KOPT-K1 (cell line): ENCODE measurements at regions not wholly inside any gene's neighbourhood (a gene's known extent, or its start where the extent isn't known, plus 50 kb on each side); places are given as distances from the start of the nearest gene placed in this dataset.

ENCODE experiments used
- H3K27ac ChIP-seq: fragments of 200-600 bp; sonication (generic); 2 replicates; pipeline ENCODE4 v1.5.1; 2016; ENCODE audit warnings: antibody characterized with exemption, mild to moderate bottlenecking, low read depth, low read length; ENCODE audit not compliant: poor library complexity, severe bottlenecking
- H3K36me3 ChIP-seq: fragments of 200-600 bp; sonication (generic); 2 replicates; pipeline ENCODE4 v1.5.1; 2017; ENCODE audit warnings: antibody characterized with exemption, mild to moderate bottlenecking, low read length, moderate library complexity; ENCODE audit not compliant: insufficient read depth
- H3K9me3 ChIP-seq: fragments of 200-600 bp; sonication (generic); 2 replicates; pipeline ENCODE4 v1.5.1; 2017; ENCODE audit warnings: antibody characterized with exemption, low read length, mild to moderate bottlenecking; ENCODE audit not compliant: insufficient read depth, poor library complexity, severe bottlenecking

DNA sequence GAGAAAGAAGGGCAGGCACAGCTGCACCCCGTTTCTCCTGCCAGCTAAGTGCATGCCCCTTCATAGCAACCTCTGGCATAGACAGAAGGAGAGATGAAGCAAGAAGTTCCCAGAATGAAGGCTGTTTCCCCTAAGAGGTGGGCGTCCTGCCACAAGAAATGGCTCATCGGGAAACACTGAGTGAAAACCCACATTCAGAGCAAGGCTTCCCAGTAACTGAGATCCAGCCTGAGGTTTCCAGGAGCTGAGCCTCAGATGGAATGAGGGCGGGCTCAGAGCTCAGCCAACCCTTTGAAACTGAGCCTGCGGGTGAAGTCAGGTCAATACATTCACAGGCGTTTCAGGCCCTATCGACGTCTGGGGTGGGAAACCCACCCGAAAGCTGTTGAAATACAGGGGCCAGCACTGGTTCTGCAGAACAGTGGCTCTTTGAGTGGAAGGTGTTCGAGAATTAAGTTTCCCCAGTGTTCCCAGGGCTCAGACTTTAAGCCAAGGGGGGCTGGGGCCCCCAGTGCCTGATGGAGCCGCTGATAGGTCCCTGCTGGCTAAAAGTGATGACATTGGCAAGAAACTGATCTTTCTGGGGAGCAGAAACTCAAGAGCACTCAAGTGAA is 510.2 kb downstream of the RPS24 start:
- Histone ChIP-seq H3K9me3 (peaks cover 4% of the 10 kb centered on the region), H3K27ac (no peak overlapping the region), H3K36me3 (no peaks in the 10 kb centered on the region)

DNA sequence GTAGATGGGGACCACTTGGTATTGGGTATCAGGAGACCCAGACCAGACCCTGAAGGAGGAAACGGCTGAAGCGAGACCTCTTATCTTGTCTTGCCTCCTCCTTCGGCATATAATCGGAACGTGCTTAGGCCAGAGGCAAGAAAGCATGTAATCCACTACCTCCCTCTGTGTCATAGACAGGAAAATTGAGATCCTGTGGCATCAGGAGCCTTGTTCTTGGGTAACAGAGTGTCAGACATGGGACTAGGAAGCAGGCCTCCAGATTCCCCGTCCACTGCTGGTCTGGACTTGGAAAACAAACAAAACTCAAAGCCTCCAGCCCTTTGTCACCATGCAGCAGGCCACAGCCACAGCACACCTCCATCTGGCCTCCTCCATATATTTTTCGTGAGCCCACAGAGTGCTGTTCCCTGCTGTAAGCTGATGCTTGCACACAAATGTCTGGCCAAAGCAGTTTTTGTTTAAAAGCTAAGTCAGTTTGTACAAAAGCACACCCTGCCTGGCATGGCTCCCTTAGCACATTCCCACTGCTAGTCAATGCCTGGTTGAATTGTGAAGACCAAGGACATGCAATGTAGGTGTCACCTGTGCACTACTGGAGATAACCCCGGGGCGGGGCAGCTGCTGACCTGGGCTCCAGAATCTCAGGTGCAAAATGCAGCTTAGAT is 510.9 kb downstream of the RPS24 start:
- Histone ChIP-seq H3K27ac (no peak overlapping the region), H3K9me3 (peaks cover 4% of the 10 kb centered on the region), H3K36me3 (no peaks in the 10 kb centered on the region)

DNA sequence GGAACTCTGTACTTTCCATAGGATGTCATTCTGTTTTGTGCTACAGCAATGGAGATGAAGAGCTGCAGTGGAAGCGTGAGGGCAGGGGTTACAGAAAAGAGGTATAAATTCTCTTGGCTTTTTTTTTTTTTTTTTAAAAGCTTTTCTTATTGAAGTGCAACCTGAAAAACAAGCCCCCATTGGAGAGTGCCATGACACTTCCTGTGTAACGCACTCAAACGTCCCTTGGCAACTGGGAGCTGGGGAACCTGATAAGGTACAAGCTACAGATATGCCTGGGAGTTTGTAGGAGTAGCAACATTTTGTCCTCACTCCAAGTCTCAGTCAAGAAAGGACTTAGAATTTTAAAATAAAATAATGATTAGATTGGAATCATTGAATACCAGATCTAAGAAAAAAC is 512.1 kb downstream of the RPS24 start:
- H3K9me3 ChIP-seq, result peaks cover 4% of the 10 kb centered on the region
- H3K36me3 ChIP-seq, result no peaks in the 10 kb centered on the region
- no peak overlapping the region for H3K27ac ChIP-seq

- Histone ChIP-seq H3K36me3 (no peaks in the 10 kb centered on the region), H3K9me3 (peaks cover 4% of the 10 kb centered on the region), H3K27ac (no peak overlapping the region)
These were observed 513.7 kb downstream of the RPS24 start for GRCh38 chr10:78547397-78547796.

DNA sequence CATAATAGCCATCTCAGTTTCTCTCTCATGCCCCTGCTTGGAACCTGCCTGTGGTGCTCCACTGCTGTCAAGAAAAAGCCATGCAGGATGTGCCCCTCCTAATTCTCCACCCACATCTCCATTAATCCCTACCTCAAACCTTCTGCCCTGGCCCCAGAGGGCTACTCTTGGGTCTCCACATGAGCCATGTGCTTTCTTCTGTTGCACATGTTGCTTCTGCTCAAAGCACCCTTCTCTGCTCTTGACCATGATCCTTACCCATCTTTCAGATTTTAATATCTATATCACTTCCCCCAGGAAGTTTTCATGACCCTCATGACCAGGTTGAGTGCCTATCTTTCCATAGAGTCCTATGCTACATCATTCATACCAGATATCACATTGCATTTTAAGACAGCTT is 514.2 kb downstream of the RPS24 start:
- peaks cover 4% of the 10 kb centered on the region for H3K9me3 ChIP-seq
- H3K36me3 ChIP-seq, result no peaks in the 10 kb centered on the region
- H3K27ac ChIP-seq, result no peak overlapping the region

DNA sequence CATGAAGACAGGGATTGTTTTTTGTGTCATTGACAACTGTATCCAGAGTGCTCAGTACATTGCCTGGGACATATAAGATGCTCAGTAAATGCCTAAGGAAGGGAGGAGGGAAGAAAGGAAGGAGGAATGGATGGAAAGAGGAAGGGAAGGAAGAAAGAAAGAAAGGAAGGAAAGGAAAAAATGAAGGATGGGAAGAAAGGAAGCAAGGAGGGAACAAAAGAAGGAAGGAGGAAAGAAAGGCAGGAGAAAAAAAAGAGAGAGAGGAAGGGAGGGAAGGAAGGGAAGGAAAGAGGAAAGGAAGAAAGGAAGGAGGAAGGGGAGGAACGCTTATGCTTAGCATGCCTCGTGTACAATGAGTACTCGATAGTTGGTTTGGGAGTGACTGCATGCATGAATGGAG is 514.7 kb downstream of the RPS24 start:
- Histone ChIP-seq H3K36me3 (no peaks in the 10 kb centered on the region), H3K27ac (no peak overlapping the region), H3K9me3 (peaks cover 4% of the 10 kb centered on the region)

DNA sequence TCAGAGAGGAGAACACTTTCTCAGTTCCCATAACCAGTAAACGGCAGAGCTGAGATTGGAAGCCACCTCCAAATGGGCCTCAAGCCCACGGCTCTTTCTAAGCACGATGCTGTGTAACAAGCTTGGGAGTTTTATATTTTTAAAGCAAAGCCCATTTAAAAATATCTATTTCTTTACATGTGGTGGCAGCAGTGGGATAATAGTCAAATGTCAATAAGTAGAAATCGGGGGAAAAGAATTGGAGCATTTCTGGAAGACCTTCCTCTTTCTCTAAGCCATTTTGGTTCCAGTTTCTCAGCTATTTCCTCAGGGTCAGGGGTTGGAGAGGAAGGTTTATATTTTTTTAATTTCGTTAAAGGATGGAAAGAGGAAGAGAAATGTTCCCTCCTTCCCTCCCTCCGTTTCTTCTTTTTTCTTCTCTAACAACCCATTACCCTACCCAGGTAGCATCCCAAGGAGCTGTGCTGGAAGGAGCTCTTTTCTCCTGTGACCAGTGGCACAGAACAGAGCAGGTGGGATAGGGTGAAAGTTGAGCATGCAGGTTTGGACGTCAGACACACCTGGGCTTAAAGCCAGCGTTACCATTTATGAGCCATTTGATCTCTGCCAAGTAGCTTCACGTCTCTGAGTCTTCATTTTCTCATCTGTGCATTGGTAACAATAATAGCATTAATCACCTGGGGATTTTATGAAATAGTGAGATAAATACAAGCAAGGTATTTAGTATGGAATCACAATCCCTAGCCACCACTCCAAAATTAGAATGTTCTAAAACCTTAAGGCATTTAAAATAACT is 515.7 kb downstream of the RPS24 start:
- Histone ChIP-seq H3K27ac (no peak overlapping the region), H3K36me3 (no peaks in the 10 kb centered on the region), H3K9me3 (peaks cover 12% of the 10 kb centered on the region)

- Histone ChIP-seq H3K9me3 (peaks cover 12% of the 10 kb centered on the region), H3K27ac (no peak overlapping the region), H3K36me3 (no peaks in the 10 kb centered on the region)
These were observed 516.4 kb downstream of the RPS24 start for GRCh38 chr10:78550090-78550489.

DNA sequence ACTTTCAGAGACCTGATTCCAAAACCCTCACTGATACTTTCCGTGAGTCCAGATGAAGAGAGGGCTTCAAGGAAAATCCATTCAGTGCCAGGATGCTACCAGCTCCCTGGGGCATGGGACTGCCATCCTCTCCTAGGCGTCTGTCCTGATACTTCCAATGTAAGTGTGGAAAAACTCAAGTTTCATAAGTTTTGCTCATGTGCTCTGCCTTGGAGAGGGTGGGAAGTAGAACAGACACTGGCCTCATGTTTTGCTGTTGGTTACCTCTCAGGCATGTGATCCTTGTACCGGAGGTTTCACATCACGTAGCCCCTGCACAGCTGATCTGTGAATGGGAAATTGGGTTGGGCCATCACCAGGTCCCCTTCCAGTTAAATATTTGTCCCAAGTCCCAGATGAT is 517.1 kb downstream of the RPS24 start:
- H3K27ac ChIP-seq, result no peak overlapping the region

DNA sequence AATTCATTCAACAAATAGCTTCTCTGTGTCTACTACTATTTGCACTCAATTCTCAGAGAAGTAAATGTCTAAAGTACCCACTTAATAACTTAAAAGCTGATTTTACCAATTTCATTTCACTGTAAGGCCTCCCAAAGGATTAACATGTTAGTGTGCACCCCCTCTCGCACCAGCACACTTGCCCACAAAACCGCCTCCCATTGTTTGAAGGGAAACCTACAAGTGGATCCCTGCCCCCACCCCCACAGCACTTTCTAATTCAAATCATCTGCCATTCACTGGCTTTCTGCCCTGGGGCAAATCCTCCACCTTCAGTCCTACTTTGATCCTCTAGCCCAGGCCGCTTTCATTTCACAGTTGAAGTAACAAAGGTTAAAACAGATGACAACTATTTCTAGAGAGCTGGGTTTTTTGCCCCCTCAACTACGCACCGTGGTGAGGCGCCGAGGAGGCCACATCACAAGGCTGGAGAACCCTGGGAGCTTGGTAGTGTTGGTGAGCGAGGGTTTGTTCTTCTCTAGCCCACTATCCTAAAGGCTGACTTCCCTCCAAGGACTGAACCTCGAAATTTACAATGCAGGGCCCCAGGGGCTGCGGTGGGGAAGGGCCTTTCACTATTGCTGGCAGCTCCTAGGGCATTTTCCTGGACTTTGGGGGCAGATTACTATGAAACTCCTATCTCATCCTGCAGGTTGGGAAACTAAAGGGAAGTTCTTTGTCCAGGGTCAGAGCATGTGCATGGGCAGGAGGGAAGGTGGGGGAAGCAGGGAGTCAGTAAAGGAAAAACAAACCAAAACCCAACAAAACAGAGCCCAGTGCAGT is 517.4 kb upstream of the ZMIZ1 start:
- Histone ChIP-seq H3K27ac (no peak overlapping the region), H3K9me3 (peaks cover 8% of the 10 kb centered on the region), H3K36me3 (no peaks in the 10 kb centered on the region)

More for the DNA sequence above, 517.1 kb downstream of the RPS24 start:
- no peaks in the 10 kb centered on the region for H3K36me3 ChIP-seq
- H3K9me3 ChIP-seq, result peaks cover 8% of the 10 kb centered on the region

GRCh38 chr10:78552261-78552811 is 516.4 kb upstream of the ZMIZ1 start:
- H3K27ac ChIP-seq, result no peak overlapping the region

GRCh38 chr10:78553792-78554191 is 515.0 kb upstream of the ZMIZ1 start:
- H3K27ac ChIP-seq, result no peak overlapping the region
- H3K36me3 ChIP-seq, result no peaks in the 10 kb centered on the region
- peaks cover 8% of the 10 kb centered on the region for H3K9me3 ChIP-seq

More at GRCh38 chr10:78552261-78552811, 516.4 kb upstream of the ZMIZ1 start:
- Histone ChIP-seq H3K36me3 (no peaks in the 10 kb centered on the region), H3K9me3 (peaks cover 8% of the 10 kb centered on the region)

GRCh38 chr10:78555128-78555527 is 513.6 kb upstream of the ZMIZ1 start:
- H3K36me3 ChIP-seq, result no peaks in the 10 kb centered on the region
- no peak overlapping the region for H3K27ac ChIP-seq
- peaks cover 8% of the 10 kb centered on the region for H3K9me3 ChIP-seq

GRCh38 chr10:78556705-78557432 is 511.9 kb upstream of the ZMIZ1 start:
- no peaks in the 10 kb centered on the region for H3K36me3 ChIP-seq
- peaks cover 8% of the 10 kb centered on the region for H3K9me3 ChIP-seq
- H3K27ac ChIP-seq, result no peak overlapping the region
